Brain microvascular endothelial cell (primary cell): ENCODE measurements at regions not wholly inside any gene's neighbourhood (a gene's known extent, or its start where the extent isn't known, plus 50 kb on each side); places are given as distances from the start of the nearest gene placed in this dataset.
A peak's percentile ranks its signal among the peaks of the same experiment; 100 is the strongest.

ENCODE experiments used
- DNase-seq: peaks from one replicate; pipeline ENCODE4 v3.0.0-alpha.2; 2020
- H3K27ac ChIP-seq: fragments of 250-450 bp; sonication (Bioruptor Pico); 2 replicates; pipeline ENCODE4 v1.5.1; 2020; ENCODE audit warnings: mild to moderate bottlenecking, moderate library complexity
- H3K27me3 ChIP-seq: fragments of 250-450 bp; sonication (Bioruptor Pico); replicated peaks from 2 replicates; pipeline ENCODE4 v1.5.1; 2020; ENCODE audit warnings: mild to moderate bottlenecking
- H3K36me3 ChIP-seq: fragments of 250-450 bp; sonication (Bioruptor Pico); replicated peaks from 2 replicates; pipeline ENCODE4 v1.5.1; 2020; ENCODE audit warnings: mild to moderate bottlenecking
- H3K4me3 ChIP-seq: 2 replicates; pipeline ENCODE4 v1.5.1; 2011; ENCODE audit warnings: low read depth, mild to moderate bottlenecking, control low read depth, low read length, moderate library complexity
- CTCF ChIP-seq: IDR thresholded peaks from 2 replicates; pipeline ENCODE4 v1.5.1; 2011; ENCODE audit warnings: low read depth, mild to moderate bottlenecking, moderate library complexity, low read length, control low read depth, inconsistent platforms; ENCODE audit errors: missing control alignments
- in situ Hi-C: cut with HindIII; loops from 2 replicates; pipeline ENCODE4 v1.10.0; 2017; ENCODE audit warnings: low sequenced_read_pairs, low pct_ligation_motif_present

- H3K27me3 ChIP-seq = no peaks in the 10 kb centered on the region
- H3K4me3 ChIP-seq = no peak overlapping the region
- no peak for DNase-seq
- TF ChIP-seq CTCF = no peak
- no peaks in the 10 kb centered on the region for H3K36me3 ChIP-seq
- in situ Hi-C loops = no loop called here
- no peak overlapping the region for H3K27ac ChIP-seq
These were observed 578.1 kb downstream of the UQCRFS1 start for GRCh38 chr19:28634837-28635236.

DNA sequence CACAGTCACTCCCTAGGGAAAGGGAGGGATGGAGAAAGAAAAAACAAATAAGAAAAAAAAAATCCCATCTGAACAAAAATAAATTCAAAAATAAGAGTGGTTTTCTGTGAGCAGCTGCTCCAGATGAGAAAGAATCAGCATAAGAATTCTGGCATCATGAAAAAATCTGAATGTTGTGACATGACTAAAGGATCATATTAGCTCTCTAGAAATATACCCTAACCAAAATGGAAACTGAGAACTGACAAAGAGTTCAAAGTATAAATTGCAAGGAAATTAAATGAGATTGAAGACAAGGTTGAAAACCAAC lies 579.0 kb downstream of the UQCRFS1 start:
- in situ Hi-C loops = no loop called here
- H3K27me3 ChIP-seq = no peaks in the 10 kb centered on the region
- H3K27ac ChIP-seq = no peak overlapping the region
- no peak for DNase-seq
- no peaks in the 10 kb centered on the region for H3K36me3 ChIP-seq
- H3K4me3 ChIP-seq = no peak overlapping the region
- TF ChIP-seq CTCF = no peak

DNA sequence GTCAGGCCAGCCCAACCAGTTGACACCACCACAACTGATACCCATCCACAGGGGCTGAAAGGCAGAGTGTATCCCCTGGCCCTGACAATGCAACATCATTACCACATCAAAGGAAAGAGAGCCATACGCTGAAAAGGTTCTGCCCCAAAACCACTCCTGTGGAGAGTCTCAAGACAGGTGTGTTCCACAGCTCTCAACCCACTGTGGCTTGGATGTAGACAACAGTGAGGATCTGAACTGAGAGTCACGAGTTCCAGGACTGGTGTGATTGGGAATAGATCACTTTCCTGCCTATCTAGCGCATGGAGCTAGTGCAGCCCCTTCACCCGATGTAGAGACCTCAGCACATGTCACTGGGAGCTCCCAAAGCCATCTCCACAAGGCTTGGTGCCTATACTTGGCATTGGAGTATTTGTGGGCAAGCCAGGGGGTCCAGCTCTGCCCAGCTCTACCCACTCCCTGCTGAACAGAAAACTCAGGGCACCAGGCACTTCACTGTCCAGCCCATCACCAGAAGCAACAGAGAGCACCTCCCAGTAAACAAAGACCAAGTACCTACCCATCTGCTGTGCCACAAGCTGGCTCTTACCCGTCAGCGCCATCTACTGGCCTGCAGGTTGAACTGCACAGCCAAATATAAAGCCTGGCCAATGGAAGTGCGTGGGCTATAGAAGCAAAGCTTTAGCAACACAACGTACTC lies 579.5 kb downstream of the UQCRFS1 start:
- peak; percentile 96 for TF ChIP-seq CTCF
- Histone ChIP-seq H3K27me3 (no peaks in the 10 kb centered on the region), H3K36me3 (no peaks in the 10 kb centered on the region), H3K27ac (no peak overlapping the region), H3K4me3 (no peak overlapping the region)
- peak; percentile 20 for DNase-seq
- in situ Hi-C loops = no loop called here

DNA sequence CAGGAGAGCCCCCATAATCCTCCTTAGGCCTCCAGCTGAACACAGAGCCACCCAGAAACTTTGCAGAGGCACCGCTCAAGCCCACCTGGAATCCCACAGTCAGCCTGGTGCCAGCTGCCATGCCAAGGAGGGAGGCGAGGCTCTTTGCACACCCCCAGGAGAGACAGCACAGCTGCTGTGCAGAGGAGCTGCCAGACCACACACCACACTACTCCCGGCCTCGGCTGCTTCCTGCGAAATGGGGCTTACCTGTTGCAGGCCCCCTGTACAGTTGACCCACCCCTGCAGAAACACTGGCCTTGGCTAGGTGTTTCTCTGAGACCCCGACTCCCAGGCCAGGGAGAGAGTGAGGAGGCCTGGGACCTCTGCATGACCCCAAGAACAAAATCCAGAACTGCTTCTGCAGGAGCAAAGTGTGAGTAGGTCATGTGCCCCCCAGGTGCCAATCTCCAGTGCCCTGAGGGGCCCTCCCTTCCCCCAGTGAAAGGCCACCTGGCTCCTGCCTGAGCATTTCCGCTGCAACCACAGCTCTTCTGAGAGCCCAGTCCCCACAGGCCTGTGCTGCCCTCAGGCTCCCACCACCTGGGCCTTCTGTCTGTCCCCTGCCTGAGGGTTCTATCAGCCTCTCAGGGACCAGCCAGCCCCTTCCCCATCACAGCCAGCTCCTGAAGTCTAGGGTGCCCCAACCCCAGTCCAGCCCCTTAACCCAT lies 580.4 kb downstream of the UQCRFS1 start:
- in situ Hi-C loops = no loop called here

DNA sequence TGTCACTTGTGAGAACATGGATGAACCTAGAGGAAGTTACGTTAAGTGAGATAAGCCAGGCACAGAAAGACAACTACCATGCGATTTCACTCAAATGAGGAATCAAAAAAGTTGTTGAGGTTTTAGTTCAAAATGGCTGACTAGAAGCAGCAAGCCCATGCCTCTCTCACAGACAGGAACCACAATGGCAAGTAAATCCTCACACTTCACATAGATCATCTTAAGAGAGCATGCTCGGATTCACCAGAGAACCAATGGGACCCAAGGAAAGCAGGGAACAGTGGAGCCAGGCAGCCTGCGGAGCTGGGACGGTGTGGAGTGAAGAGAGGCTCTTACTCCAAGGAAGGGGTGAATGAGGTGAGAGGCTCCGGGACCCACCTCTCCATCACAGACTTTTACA lies 581.0 kb downstream of the UQCRFS1 start:
- no peak for DNase-seq
- no peak for TF ChIP-seq CTCF
- in situ Hi-C loops = no loop called here
- Histone ChIP-seq H3K27me3 (no peaks in the 10 kb centered on the region), H3K27ac (no peak overlapping the region), H3K4me3 (no peak overlapping the region), H3K36me3 (no peaks in the 10 kb centered on the region)

More for the DNA sequence above, 580.4 kb downstream of the UQCRFS1 start:
- Histone ChIP-seq H3K27ac (no peak overlapping the region), H3K4me3 (no peak overlapping the region), H3K27me3 (no peaks in the 10 kb centered on the region), H3K36me3 (no peaks in the 10 kb centered on the region)
- TF ChIP-seq CTCF = no peak
- no peak for DNase-seq
